Lung (tissue), 11 donors: ENCODE measurements at regions not wholly inside any gene's neighbourhood (a gene's known extent, or its start where the extent isn't known, plus 50 kb on each side); places are given as distances from the start of the nearest gene placed in this dataset.
A peak's percentile ranks its signal among the peaks of the same experiment; 100 is the strongest.

Experiments
- ATAC-seq: fragments of 200-7000 bp; cut with Tn5 transposase; one replicate; pipeline ENCODE4 v1.9.1; 2020; ENCODE audit warnings: moderate number of reproducible peaks; ENCODE audit not compliant: insufficient read depth, low FRiP score
- DNase-seq, 3 donors: peaks; one replicate each; pipeline ENCODE4 v3.0.0-alpha.2; 2013 to 2017
- H3K27ac ChIP-seq, 2 donors: one replicate each; pipeline ENCODE4 v1.5.1; 2013; ENCODE audit warnings: mild to moderate bottlenecking in 2 of 2, moderate library complexity in 2 of 2, control low read depth in 1 of 2, inconsistent platforms in 1 of 2, low read depth in 1 of 2, low read length in 1 of 2
- H3K27me3 ChIP-seq, 3 donors: one replicate each; pipeline ENCODE4 v1.5.1; 2013; ENCODE audit warnings: low read length in 2 of 3; ENCODE audit not compliant: control insufficient read depth in 3 of 3, insufficient read depth in 3 of 3
- H3K36me3 ChIP-seq, 4 donors: one replicate each; pipeline ENCODE4 v1.5.1; 2013; ENCODE audit warnings: low read length in 4 of 4, mild to moderate bottlenecking in 1 of 4, moderate library complexity in 1 of 4; ENCODE audit not compliant: control insufficient read depth in 4 of 4, insufficient read depth in 4 of 4
- H3K4me1 ChIP-seq, 5 donors: one replicate each; pipeline ENCODE4 v1.5.1; 2013; ENCODE audit warnings: low read length in 5 of 5, mild to moderate bottlenecking in 2 of 5, moderate library complexity in 1 of 5; ENCODE audit not compliant: control insufficient read depth in 5 of 5, insufficient read depth in 5 of 5
- H3K4me3 ChIP-seq: one replicate; pipeline ENCODE4 v1.5.1; 2013; ENCODE audit warnings: mild to moderate bottlenecking, control low read depth, moderate library complexity
- H3K9ac ChIP-seq, 2 donors: one replicate each; pipeline ENCODE4 v1.5.1; 2013; ENCODE audit warnings: low read length in 2 of 2, control low read depth in 1 of 2; ENCODE audit not compliant: insufficient read depth in 1 of 2
- H3K9me3 ChIP-seq, 4 donors: one replicate each; pipeline ENCODE4 v1.5.1; 2013; ENCODE audit warnings: low read length in 3 of 4, mild to moderate bottlenecking in 1 of 4, moderate library complexity in 1 of 4; ENCODE audit not compliant: control insufficient read depth in 4 of 4, insufficient read depth in 3 of 4
- WGBS, 2 donors: extraction: QIAGEN DNeasy Blood & Tissue Kit; methylation state at CpG; one replicate each; pipeline ENCODE4 v1.1.7; 2013; 5-methylcytosine and 5-hydroxymethylcytosine counted together
- TF ChIP-seq, protein P1 (sequence below): IDR thresholded peaks from 2 replicates; pipeline ENCODE4 v1.5.1; 2012; ENCODE audit warnings: mild to moderate bottlenecking; ENCODE audit errors: control extremely low read depth, extremely low read depth
- donor health status: control.
- donor health status: control.
- donor health status: Bipolar disorder and iron deficiency.
- donor health status: healthy.
- donor health status: DM: yes; HTN: yes; CAD: no.

DNA sequence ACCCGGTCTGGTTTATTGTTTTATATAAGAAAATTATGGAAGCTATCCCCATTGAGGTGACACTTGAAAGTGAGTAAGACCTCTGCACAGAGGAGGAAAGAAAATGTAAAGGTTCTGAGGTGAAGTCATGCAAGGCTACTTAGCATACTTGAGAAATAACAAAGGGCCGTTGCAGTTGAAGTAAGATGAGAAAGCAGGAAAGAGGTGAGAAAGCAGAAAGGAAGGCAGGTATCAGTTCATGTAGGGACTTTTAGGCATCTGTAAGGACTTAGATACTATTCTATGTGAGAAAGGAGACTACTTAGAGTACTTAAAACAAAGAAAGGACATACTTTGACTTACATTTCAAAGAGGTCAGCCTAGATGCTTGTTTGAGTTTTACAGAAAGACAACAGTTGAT, 84.7 kb downstream of the CASP12 start:
- no peak for DNase-seq
- Histone ChIP-seq H3K9me3 (no peaks in the 10 kb centered on the region), H3K4me1 (peaks cover 0 to 4% (median 0%) of the 10 kb centered on the region in 5 donors), H3K36me3 (no peaks in the 10 kb centered on the region), H3K9ac (no peak overlapping the region), H3K27me3 (no peaks in the 10 kb centered on the region), H3K27ac (no peak overlapping the region), H3K4me3 (no peak overlapping the region)
- no peak for ATAC-seq
- 81 to 85% methylated on average over 2 of the region's 2 CpGs for WGBS, 2 donors
- TF ChIP-seq, protein P1, sequence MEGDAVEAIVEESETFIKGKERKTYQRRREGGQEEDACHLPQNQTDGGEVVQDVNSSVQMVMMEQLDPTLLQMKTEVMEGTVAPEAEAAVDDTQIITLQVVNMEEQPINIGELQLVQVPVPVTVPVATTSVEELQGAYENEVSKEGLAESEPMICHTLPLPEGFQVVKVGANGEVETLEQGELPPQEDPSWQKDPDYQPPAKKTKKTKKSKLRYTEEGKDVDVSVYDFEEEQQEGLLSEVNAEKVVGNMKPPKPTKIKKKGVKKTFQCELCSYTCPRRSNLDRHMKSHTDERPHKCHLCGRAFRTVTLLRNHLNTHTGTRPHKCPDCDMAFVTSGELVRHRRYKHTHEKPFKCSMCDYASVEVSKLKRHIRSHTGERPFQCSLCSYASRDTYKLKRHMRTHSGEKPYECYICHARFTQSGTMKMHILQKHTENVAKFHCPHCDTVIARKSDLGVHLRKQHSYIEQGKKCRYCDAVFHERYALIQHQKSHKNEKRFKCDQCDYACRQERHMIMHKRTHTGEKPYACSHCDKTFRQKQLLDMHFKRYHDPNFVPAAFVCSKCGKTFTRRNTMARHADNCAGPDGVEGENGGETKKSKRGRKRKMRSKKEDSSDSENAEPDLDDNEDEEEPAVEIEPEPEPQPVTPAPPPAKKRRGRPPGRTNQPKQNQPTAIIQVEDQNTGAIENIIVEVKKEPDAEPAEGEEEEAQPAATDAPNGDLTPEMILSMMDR = no peak

- WGBS, 2 donors = 78 to 86% methylated on average over 8 of the region's 8 CpGs
- Histone ChIP-seq H3K9ac (no peak overlapping the region), H3K36me3 (no peaks in the 10 kb centered on the region), H3K27me3 (no peaks in the 10 kb centered on the region), H3K9me3 (no peaks in the 10 kb centered on the region), H3K4me3 (no peak overlapping the region), H3K27ac (no peak overlapping the region), H3K4me1 (peaks cover 0 to 4% (median 0%) of the 10 kb centered on the region in 5 donors)
- ATAC-seq = no peak
- TF ChIP-seq, protein P1 = no peak
- DNase-seq = peak; percentile 16 to 41 (median 30)
These were observed 86.0 kb downstream of the CASP12 start for GRCh38 chr11:104812103-104812788.

GRCh38 chr11:104803776-104804175, 94.5 kb downstream of the CASP12 start:
- no peak for ATAC-seq
- 46 to 67% methylated on average over 2 of the region's 2 CpGs for WGBS, 2 donors
- H3K9me3 ChIP-seq = no peaks in the 10 kb centered on the region
- no peak for DNase-seq
- H3K4me1 ChIP-seq = no peaks in the 10 kb centered on the region
- no peaks in the 10 kb centered on the region for H3K36me3 ChIP-seq
- TF ChIP-seq, protein P1 = no peak
- no peak overlapping the region for H3K27ac ChIP-seq
- no peaks in the 10 kb centered on the region for H3K27me3 ChIP-seq
- no peak overlapping the region for H3K9ac ChIP-seq
- H3K4me3 ChIP-seq = no peak overlapping the region

- Histone ChIP-seq H3K27me3 (no peaks in the 10 kb centered on the region), H3K4me1 (no peaks in the 10 kb centered on the region), H3K4me3 (no peak overlapping the region), H3K9ac (no peak overlapping the region), H3K36me3 (no peaks in the 10 kb centered on the region), H3K27ac (no peak overlapping the region), H3K9me3 (no peaks in the 10 kb centered on the region)
- WGBS, 2 donors = 93 to 97% methylated on average over 1 of the region's 1 CpG
- no peak for DNase-seq
- TF ChIP-seq, protein P1 = no peak
- no peak for ATAC-seq
These were observed 99.0 kb downstream of the CASP12 start for GRCh38 chr11:104799251-104799650.
